Stimulated activated effector memory CD8-positive, alpha-beta T cell treated with anti-CD3 and anti-CD28 coated beads, Interleukin-12 subunit alpha, Interleukin-12 subunit beta, amount 100 ng/mL, for 72 hours (primary cell): ENCODE measurements at regions not wholly inside any gene's neighbourhood (a gene's known extent, or its start where the extent isn't known, plus 50 kb on each side); places are given as distances from the start of the nearest gene placed in this dataset.

Experiments used
- ATAC-seq: fragments of 150-1000 bp; cut with Tn5 transposase; 2 replicates; pipeline ENCODE4 v1.10.0; 2021
- DNase-seq, 2 donors: peaks; one replicate each; pipeline ENCODE4 v3.0.0; 2021 to 2022; ENCODE audit warnings: low spot score in 2 of 2
- H3K27ac Mint-ChIP-seq: one replicate; pipeline ENCODE4 v1.8.0; 2022; ENCODE audit warnings: mild to moderate bottlenecking, mixed read lengths
- H3K36me3 Mint-ChIP-seq: one replicate; pipeline ENCODE4 v1.8.0; 2022; ENCODE audit warnings: mild to moderate bottlenecking, mixed read lengths
- H3K4me1 Mint-ChIP-seq: one replicate; pipeline ENCODE4 v1.8.0; 2022; ENCODE audit warnings: mixed read lengths
- H3K4me3 Mint-ChIP-seq: one replicate; pipeline ENCODE4 v1.8.0; 2022; ENCODE audit warnings: mild to moderate bottlenecking, mixed read lengths
- H3K9me3 Mint-ChIP-seq: one replicate; pipeline ENCODE4 v1.8.0; 2022; ENCODE audit warnings: mixed read lengths

- no peak overlapping the region for H3K4me3 Mint-ChIP-seq
- ATAC-seq, result no peak
- no peak overlapping the region for H3K27ac Mint-ChIP-seq
- DNase-seq, result no peak
- no peaks in the 10 kb centered on the region for H3K36me3 Mint-ChIP-seq
- H3K9me3 Mint-ChIP-seq, result peaks cover 4% of the 10 kb centered on the region
- no peaks in the 10 kb centered on the region for H3K4me1 Mint-ChIP-seq
Observed at GRCh38 chr20:60652615-60653014, 599.4 kb upstream of the CDH4 start.

DNA sequence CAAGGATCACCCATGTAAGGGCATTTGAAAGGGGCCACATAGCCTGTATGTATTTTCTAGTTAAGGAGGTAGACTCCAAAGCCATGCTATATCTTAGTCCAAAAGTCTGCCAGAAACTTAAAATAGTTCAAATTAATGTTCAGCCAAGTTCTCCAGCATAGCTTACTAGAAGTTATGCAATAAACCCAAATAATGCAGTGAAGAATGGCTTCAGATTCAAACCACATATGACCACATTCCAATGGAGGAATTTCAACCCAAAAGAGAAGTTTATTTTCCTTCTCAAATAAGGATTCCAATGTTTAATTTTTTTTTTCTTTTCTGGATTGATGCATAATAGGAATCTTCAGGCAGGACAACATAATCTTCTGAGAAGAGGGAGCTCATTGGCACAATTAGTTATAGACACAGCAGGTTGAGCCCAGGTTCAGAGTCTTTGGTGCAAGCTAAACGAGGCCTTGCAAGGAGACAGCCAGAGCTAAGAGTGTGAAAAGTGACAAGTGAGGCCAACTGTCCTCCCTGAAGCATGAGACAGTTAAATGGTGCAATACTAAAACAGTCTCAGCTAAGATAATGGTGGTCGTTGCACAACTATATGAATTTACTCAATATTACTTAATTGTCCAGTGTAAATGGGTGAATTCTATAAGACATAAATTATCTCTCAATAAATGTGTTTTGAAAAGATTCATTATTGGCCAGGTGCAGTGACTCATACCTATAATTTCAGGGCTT is 598.8 kb upstream of the CDH4 start:
- DNase-seq, result no peak
- no peak overlapping the region for H3K27ac Mint-ChIP-seq
- H3K9me3 Mint-ChIP-seq, result peaks cover 4% of the 10 kb centered on the region
- no peak for ATAC-seq
- no peaks in the 10 kb centered on the region for H3K4me1 Mint-ChIP-seq
- H3K4me3 Mint-ChIP-seq, result no peak overlapping the region
- H3K36me3 Mint-ChIP-seq, result no peaks in the 10 kb centered on the region

DNA sequence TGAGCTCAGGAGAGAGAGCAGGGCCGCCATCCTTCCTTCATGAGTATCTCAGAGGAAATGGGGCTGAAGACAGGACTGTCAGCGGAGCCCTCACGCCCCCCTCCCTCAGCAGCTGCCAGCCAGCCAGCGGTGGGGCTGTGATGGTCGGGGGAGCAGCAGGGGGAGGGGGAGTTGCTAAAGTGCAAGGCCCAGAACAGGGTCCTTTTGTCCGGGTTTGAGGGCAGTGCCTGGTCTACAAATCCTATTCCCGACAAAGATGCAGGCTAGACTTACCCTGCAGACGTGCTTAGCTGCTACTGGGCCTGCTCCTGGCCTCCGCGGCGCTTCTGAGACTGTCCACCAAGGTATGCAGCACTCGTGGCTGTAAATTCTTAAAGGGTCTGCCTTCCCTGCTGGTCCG is 593.4 kb upstream of the CDH4 start:
- H3K9me3 Mint-ChIP-seq, result no peaks in the 10 kb centered on the region
- ATAC-seq (no peak), DNase-seq (no peak)

GRCh38 chr20:60659240-60659639 is 592.8 kb upstream of the CDH4 start:
- Mint-ChIP-seq H3K36me3 (no peaks in the 10 kb centered on the region), H3K4me1 (no peaks in the 10 kb centered on the region), H3K27ac (no peak overlapping the region), H3K9me3 (no peaks in the 10 kb centered on the region), H3K4me3 (no peak overlapping the region)
- DNase-seq (no peak), ATAC-seq (no peak)

More for the DNA sequence above, 593.4 kb upstream of the CDH4 start:
- no peaks in the 10 kb centered on the region for H3K4me1 Mint-ChIP-seq
- no peak overlapping the region for H3K4me3 Mint-ChIP-seq
- H3K27ac Mint-ChIP-seq, result no peak overlapping the region
- H3K36me3 Mint-ChIP-seq, result no peaks in the 10 kb centered on the region

- ATAC-seq, result no peak
Observed at GRCh38 chr20:60662307-60662706, 589.8 kb upstream of the CDH4 start.

GRCh38 chr20:60664106-60664505 is 588.0 kb upstream of the CDH4 start:
- Mint-ChIP-seq H3K9me3 (no peaks in the 10 kb centered on the region), H3K36me3 (no peaks in the 10 kb centered on the region), H3K4me1 (no peaks in the 10 kb centered on the region), H3K4me3 (no peak overlapping the region), H3K27ac (no peak overlapping the region)
- DNase-seq, result no peak
- no peak for ATAC-seq

More at GRCh38 chr20:60662307-60662706, 589.8 kb upstream of the CDH4 start:
- H3K9me3 Mint-ChIP-seq, result no peaks in the 10 kb centered on the region
- H3K4me1 Mint-ChIP-seq, result no peaks in the 10 kb centered on the region
- H3K36me3 Mint-ChIP-seq, result no peaks in the 10 kb centered on the region
- H3K27ac Mint-ChIP-seq, result no peak overlapping the region
- H3K4me3 Mint-ChIP-seq, result no peak overlapping the region
- DNase-seq, result no peak

- no peaks in the 10 kb centered on the region for H3K36me3 Mint-ChIP-seq
- ATAC-seq, result no peak
- no peak overlapping the region for H3K4me3 Mint-ChIP-seq
- no peaks in the 10 kb centered on the region for H3K9me3 Mint-ChIP-seq
- no peak for DNase-seq
- H3K4me1 Mint-ChIP-seq, result no peaks in the 10 kb centered on the region
- H3K27ac Mint-ChIP-seq, result no peak overlapping the region
Observed at GRCh38 chr20:60667641-60668040, 584.4 kb upstream of the CDH4 start.

- H3K4me3 Mint-ChIP-seq, result no peak overlapping the region
- no peak for ATAC-seq
- no peaks in the 10 kb centered on the region for H3K9me3 Mint-ChIP-seq
- H3K36me3 Mint-ChIP-seq, result no peaks in the 10 kb centered on the region
- no peaks in the 10 kb centered on the region for H3K4me1 Mint-ChIP-seq
- no peak for DNase-seq
- H3K27ac Mint-ChIP-seq, result no peak overlapping the region
Observed at GRCh38 chr20:60669211-60669610, 582.9 kb upstream of the CDH4 start.

DNA sequence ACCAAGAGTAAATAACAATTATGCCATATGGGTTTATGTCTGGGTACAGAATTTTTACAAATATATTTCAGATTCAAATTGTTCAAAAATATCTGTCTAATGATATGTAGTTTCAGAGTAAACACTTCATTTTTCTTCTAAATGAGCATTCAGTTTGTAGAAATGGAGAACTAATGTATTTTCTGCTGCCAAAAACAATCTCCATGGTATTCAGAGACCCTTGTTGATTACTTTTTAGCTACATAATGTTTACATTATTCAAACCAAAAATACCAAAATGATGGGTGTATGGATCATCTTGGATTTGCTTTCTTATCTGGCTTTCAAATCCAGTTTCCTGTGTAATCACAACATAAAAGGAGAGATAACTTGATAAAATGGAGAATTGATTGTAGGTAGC is 576.0 kb upstream of the CDH4 start:
- DNase-seq, result no peak
- H3K9me3 Mint-ChIP-seq, result no peaks in the 10 kb centered on the region
- no peaks in the 10 kb centered on the region for H3K4me1 Mint-ChIP-seq
- H3K27ac Mint-ChIP-seq, result no peak overlapping the region
- no peaks in the 10 kb centered on the region for H3K36me3 Mint-ChIP-seq
- no peak overlapping the region for H3K4me3 Mint-ChIP-seq
- no peak for ATAC-seq

GRCh38 chr20:60677819-60678218 is 574.2 kb upstream of the CDH4 start:
- ATAC-seq (no peak), DNase-seq (no peak)
- no peaks in the 10 kb centered on the region for H3K4me1 Mint-ChIP-seq
- no peaks in the 10 kb centered on the region for H3K9me3 Mint-ChIP-seq
- no peaks in the 10 kb centered on the region for H3K36me3 Mint-ChIP-seq
- H3K4me3 Mint-ChIP-seq, result no peak overlapping the region
- no peak overlapping the region for H3K27ac Mint-ChIP-seq

- Mint-ChIP-seq H3K9me3 (no peaks in the 10 kb centered on the region), H3K27ac (no peak overlapping the region), H3K4me1 (no peaks in the 10 kb centered on the region), H3K4me3 (no peak overlapping the region), H3K36me3 (no peaks in the 10 kb centered on the region)
- DNase-seq (no peak), ATAC-seq (no peak)
Observed at GRCh38 chr20:60680554-60680953, 571.5 kb upstream of the CDH4 start.

DNA sequence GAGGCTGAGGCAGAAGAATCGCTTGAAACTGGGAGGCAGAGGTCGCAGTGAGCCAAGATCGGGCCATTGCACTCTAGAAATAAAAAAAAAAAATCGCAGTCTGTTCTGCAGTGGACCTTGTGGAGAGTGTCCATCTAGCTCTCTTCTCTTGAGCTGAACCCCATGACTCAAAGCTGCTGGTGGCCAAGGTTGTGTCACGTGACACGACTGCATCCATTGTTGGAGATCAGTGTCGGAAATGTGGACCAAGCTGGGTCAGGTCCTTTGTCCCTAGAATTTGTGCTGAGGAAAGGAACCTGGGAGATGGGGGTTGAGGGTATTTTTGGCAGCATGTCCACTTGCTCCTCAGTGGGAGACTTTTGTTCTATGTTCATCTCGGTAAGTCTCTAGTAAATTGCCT is 564.8 kb upstream of the CDH4 start:
- no peaks in the 10 kb centered on the region for H3K36me3 Mint-ChIP-seq
- ATAC-seq, result no peak
- H3K4me3 Mint-ChIP-seq, result no peak overlapping the region
- H3K4me1 Mint-ChIP-seq, result no peaks in the 10 kb centered on the region
- H3K9me3 Mint-ChIP-seq, result no peaks in the 10 kb centered on the region
- no peak overlapping the region for H3K27ac Mint-ChIP-seq
- no peak for DNase-seq

DNA sequence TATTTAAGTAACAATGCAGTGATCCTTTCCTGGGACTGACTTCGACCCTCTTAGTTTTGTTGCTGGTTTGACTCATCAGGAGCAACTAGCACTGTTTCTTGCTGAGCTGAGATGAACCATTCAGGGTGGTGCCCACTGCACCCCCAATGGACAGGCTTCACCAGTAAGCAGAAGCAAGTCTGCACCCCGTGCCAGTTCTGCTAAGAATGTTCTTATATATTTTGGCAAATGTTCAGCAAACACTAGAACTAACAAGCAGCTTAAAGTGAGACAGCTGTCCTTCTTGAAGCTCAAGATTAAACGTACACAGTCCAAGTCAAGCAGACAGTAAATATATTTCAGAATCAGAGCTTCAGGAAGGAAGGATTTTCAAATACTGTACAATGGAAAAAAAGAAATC is 561.3 kb upstream of the CDH4 start:
- Mint-ChIP-seq H3K4me3 (no peak overlapping the region), H3K9me3 (no peaks in the 10 kb centered on the region), H3K36me3 (no peaks in the 10 kb centered on the region), H3K27ac (no peak overlapping the region), H3K4me1 (no peaks in the 10 kb centered on the region)
- DNase-seq, result no peak
- ATAC-seq, result no peak

DNA sequence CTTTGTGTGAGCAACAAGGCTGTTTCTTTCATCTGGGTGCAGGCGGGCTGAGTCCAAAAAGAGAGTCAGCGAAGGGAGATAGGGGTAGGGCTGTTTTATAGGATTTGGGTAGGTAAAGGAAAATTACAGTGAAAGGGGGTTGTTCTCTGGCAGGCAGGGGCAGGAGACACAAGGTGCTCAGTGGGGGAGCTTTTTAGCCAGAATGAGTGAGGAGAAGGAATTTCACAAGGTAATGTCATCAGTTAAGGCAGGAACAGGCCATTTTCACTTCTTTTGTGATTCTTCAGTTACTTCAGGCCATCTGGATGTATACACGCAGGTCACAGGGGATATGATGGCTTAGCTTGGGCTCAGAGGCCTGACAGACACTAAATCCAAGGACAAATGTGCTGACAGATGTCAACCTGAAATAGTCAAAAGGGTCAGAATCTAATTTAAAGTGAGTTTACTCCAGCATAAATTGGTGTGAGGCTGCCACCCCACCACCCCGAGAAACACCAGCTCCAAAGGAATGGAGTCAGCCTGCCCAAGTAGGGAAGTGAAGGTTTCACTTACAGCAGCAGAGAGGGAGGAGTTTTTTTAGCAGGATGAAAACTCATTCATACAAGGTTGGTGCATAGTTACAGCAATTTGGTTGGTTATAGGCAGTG is 560.0 kb upstream of the CDH4 start:
- Mint-ChIP-seq H3K4me1 (no peaks in the 10 kb centered on the region), H3K4me3 (no peak overlapping the region), H3K9me3 (no peaks in the 10 kb centered on the region), H3K27ac (no peak overlapping the region), H3K36me3 (no peaks in the 10 kb centered on the region)
- DNase-seq (no peak), ATAC-seq (no peak)

GRCh38 chr20:60693496-60694133 is 558.4 kb upstream of the CDH4 start:
- ATAC-seq, result no peak
- Mint-ChIP-seq H3K9me3 (no peaks in the 10 kb centered on the region), H3K36me3 (no peaks in the 10 kb centered on the region)

DNA sequence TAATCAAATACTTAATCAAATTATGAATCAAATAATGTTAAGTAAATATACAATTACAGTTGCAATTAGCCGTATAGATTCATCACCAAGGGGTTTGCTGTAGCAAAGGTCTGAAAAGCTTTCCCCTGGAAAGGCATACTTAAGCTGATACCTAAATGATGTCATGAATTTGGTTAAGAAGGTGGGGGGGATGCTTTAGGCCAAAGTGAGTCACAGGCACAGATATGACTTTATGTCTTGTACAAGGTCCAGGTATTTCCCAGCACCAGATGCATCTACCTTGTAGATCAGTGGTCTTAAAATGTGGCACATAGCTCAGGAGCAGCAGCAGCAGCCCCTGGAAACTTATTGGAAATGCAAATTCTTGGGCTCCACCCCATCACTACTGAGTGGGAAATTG is 557.3 kb upstream of the CDH4 start:
- H3K9me3 Mint-ChIP-seq, result no peaks in the 10 kb centered on the region
- H3K27ac Mint-ChIP-seq, result no peak overlapping the region
- H3K36me3 Mint-ChIP-seq, result no peaks in the 10 kb centered on the region
- no peaks in the 10 kb centered on the region for H3K4me1 Mint-ChIP-seq
- ATAC-seq, result peak; percentile 76
- no peak for DNase-seq
- no peak overlapping the region for H3K4me3 Mint-ChIP-seq

More at GRCh38 chr20:60693496-60694133, 558.4 kb upstream of the CDH4 start:
- no peak for DNase-seq
- Mint-ChIP-seq H3K27ac (no peak overlapping the region), H3K4me3 (no peak overlapping the region), H3K4me1 (no peaks in the 10 kb centered on the region)
